Neural progenitor cell (in vitro differentiated cells): ENCODE measurements at regions not wholly inside any gene's neighbourhood (a gene's known extent, or its start where the extent isn't known, plus 50 kb on each side); places are given as distances from the start of the nearest gene placed in this dataset.
"Not testable (repeated sequence)": the region's sequence is repeated elsewhere in the genome, so short reads cannot be mapped to it uniquely, and the experiment has no call there.

Experiments
- DNase-seq: peaks from one replicate; pipeline ENCODE4 v3.0.0-alpha.2; 2016; ENCODE audit warnings: low spot score
- H2AFZ ChIP-seq: fragments of 200-600 bp; sonication (generic); replicated peaks from 2 replicates; pipeline ENCODE4 v1.6.1; 2016; ENCODE audit warnings: antibody characterized with exemption
- H3F3A ChIP-seq: fragments of 200-600 bp; sonication (generic); 2 replicates; pipeline ENCODE4 v1.6.1; 2016; ENCODE audit warnings: antibody characterized with exemption, low read depth
- H3K27ac ChIP-seq: fragments of 200-600 bp; sonication (generic); 2 replicates; pipeline ENCODE4 v1.5.1; 2016; ENCODE audit warnings: mild to moderate bottlenecking
- H3K27me3 ChIP-seq: fragments of 200-600 bp; sonication (generic); 2 replicates; pipeline ENCODE4 v1.6.1; 2016; ENCODE audit warnings: mild to moderate bottlenecking, moderate library complexity
- H3K36me3 ChIP-seq: fragments of 200-600 bp; sonication (generic); 2 replicates; pipeline ENCODE4 v1.5.1; 2016
- H3K4me1 ChIP-seq: fragments of 200-600 bp; sonication (generic); 2 replicates; pipeline ENCODE4 v1.6.1; 2016; ENCODE audit warnings: mixed run types
- H3K4me2 ChIP-seq: fragments of 200-600 bp; sonication (generic); 2 replicates; pipeline ENCODE4 v1.6.1; 2016
- H3K4me3 ChIP-seq: fragments of 200-600 bp; sonication (generic); 2 replicates; pipeline ENCODE4 v1.5.1; 2016
- H3K79me2 ChIP-seq: fragments of 200-600 bp; sonication (generic); 2 replicates; pipeline ENCODE4 v1.6.1; 2016; ENCODE audit warnings: low read depth
- H3K9ac ChIP-seq: fragments of 200-600 bp; sonication (generic); 2 replicates; pipeline ENCODE4 v1.6.1; 2016
- H3K9me3 ChIP-seq: fragments of 200-600 bp; sonication (generic); 2 replicates; pipeline ENCODE4 v1.5.1; 2016; ENCODE audit warnings: low read depth
- H4K20me1 ChIP-seq: fragments of 200-600 bp; sonication (generic); 2 replicates; pipeline ENCODE4 v1.6.1; 2016; ENCODE audit warnings: low read depth
- H3K27ac Mint-ChIP-seq: 3 replicates; pipeline ENCODE4 v1.8.0; 2021; ENCODE audit warnings: mixed read lengths
- H3K27me3 Mint-ChIP-seq: 2 replicates; pipeline ENCODE4 v1.8.0; 2022; ENCODE audit warnings: low read depth, mild to moderate bottlenecking, inconsistent platforms, moderate library complexity, mixed read lengths; ENCODE audit not compliant: insufficient read depth
- H3K36me3 Mint-ChIP-seq: 3 replicates; pipeline ENCODE4 v1.8.0; 2021; ENCODE audit warnings: mixed read lengths
- H3K4me1 Mint-ChIP-seq: 3 replicates; pipeline ENCODE4 v1.8.0; 2021; ENCODE audit warnings: mixed read lengths
- H3K4me3 Mint-ChIP-seq: 3 replicates; pipeline ENCODE4 v1.8.0; 2021; ENCODE audit warnings: mild to moderate bottlenecking, moderate library complexity, mixed read lengths
- H3K9me3 Mint-ChIP-seq: 3 replicates; pipeline ENCODE4 v1.8.0; 2020; ENCODE audit warnings: mixed read lengths
- CTCF ChIP-seq: fragments of 200-600 bp; sonication (generic); IDR thresholded peaks from 2 replicates; pipeline ENCODE4 v1.5.1; 2017; ENCODE audit warnings: antibody characterized with exemption, mild to moderate bottlenecking
- EZH2 ChIP-seq: fragments of 200-600 bp; sonication (generic); IDR thresholded peaks from 2 replicates; pipeline ENCODE4 v1.6.1; 2017; ENCODE audit warnings: antibody characterized with exemption, mild to moderate bottlenecking, moderate library complexity
- EZH2phosphoT487 ChIP-seq: fragments of 200-600 bp; sonication (generic); IDR thresholded peaks from 2 replicates; pipeline ENCODE4 v1.6.1; 2017; ENCODE audit warnings: antibody characterized with exemption

- Histone ChIP-seq H3K27ac (no peak overlapping the region), H3K79me2 (peaks cover 9% of the 10 kb centered on the region), H3K27me3 (no peaks in the 10 kb centered on the region), H3F3A (peaks cover 34% of the 10 kb centered on the region), H4K20me1 (no peaks in the 10 kb centered on the region), H3K4me3 (no peak overlapping the region), H3K9me3 (no peaks in the 10 kb centered on the region), H3K4me2 (no peak overlapping the region), H3K9ac (no peak overlapping the region), H2AFZ (no peak overlapping the region), H3K36me3 (no peaks in the 10 kb centered on the region), H3K4me1 (peaks cover 26% of the 10 kb centered on the region)
- H3K4me3 Mint-ChIP-seq: no peak overlapping the region
- H3K27me3 Mint-ChIP-seq: peaks cover 7% of the 10 kb centered on the region
- no peak for DNase-seq
- no peaks in the 10 kb centered on the region for H3K36me3 Mint-ChIP-seq
- no peaks in the 10 kb centered on the region for H3K9me3 Mint-ChIP-seq
- TF ChIP-seq EZH2phosphoT487 (no peak), CTCF (no peak), EZH2 (no peak)
- H3K27ac Mint-ChIP-seq: peak overlapping the region; percentile 39
- peaks cover 15% of the 10 kb centered on the region for H3K4me1 Mint-ChIP-seq
Measured at GRCh38 chr6:26276841-26277648, 88.0 kb upstream of the BTN3A2 start.

- H3F3A ChIP-seq: peaks cover 23% of the 10 kb centered on the region
- peaks cover 5% of the 10 kb centered on the region for H3K27me3 Mint-ChIP-seq
- no peak overlapping the region for H3K4me3 ChIP-seq
- H3K36me3 Mint-ChIP-seq: no peaks in the 10 kb centered on the region
- H3K4me3 Mint-ChIP-seq: no peak overlapping the region
- H3K36me3 ChIP-seq: no peaks in the 10 kb centered on the region
- no peak overlapping the region for H3K4me2 ChIP-seq
- no peak overlapping the region for H3K9ac ChIP-seq
- TF ChIP-seq CTCF (no peak), EZH2 (no peak), EZH2phosphoT487 (no peak)
- H3K9me3 Mint-ChIP-seq: no peaks in the 10 kb centered on the region
- H3K27me3 ChIP-seq: no peaks in the 10 kb centered on the region
- peaks cover 4% of the 10 kb centered on the region for H3K79me2 ChIP-seq
- no peak overlapping the region for H3K27ac Mint-ChIP-seq
- H3K27ac ChIP-seq: no peak overlapping the region
- DNase-seq: no peak
- peaks cover 23% of the 10 kb centered on the region for H3K4me1 Mint-ChIP-seq
- H4K20me1 ChIP-seq: no peaks in the 10 kb centered on the region
- no peak overlapping the region for H2AFZ ChIP-seq
- H3K9me3 ChIP-seq: no peaks in the 10 kb centered on the region
- H3K4me1 ChIP-seq: peaks cover 26% of the 10 kb centered on the region
Measured at GRCh38 chr6:26278536-26278935, 86.5 kb upstream of the BTN3A2 start.

- peaks cover 29% of the 10 kb centered on the region for H3K4me1 Mint-ChIP-seq
- not testable (repeated sequence) for H3K9me3 ChIP-seq, H3K9me3 Mint-ChIP-seq, H3K4me2 ChIP-seq, H3K27me3 ChIP-seq, H3K27me3 Mint-ChIP-seq, H4K20me1 ChIP-seq, H3K27ac Mint-ChIP-seq, H3K4me3 ChIP-seq, H2AFZ ChIP-seq, H3K36me3 Mint-ChIP-seq, H3K27ac ChIP-seq, H3K9ac ChIP-seq, H3K36me3 ChIP-seq, H3K4me3 Mint-ChIP-seq, DNase-seq
- Histone ChIP-seq H3K4me1 (peaks cover 23% of the 10 kb centered on the region), H3K79me2 (peaks cover 13% of the 10 kb centered on the region), H3F3A (peaks cover 27% of the 10 kb centered on the region)
Measured at GRCh38 chr6:26279371-26279770, 85.6 kb upstream of the BTN3A2 start.

- Mint-ChIP-seq H3K4me1 (peaks cover 34% of the 10 kb centered on the region), H3K27ac (peak overlapping the region; percentile 53), H3K4me3 (peak overlapping the region; percentile 33), H3K27me3 (peaks cover 5% of the 10 kb centered on the region), H3K9me3 (no peaks in the 10 kb centered on the region), H3K36me3 (no peaks in the 10 kb centered on the region)
- Histone ChIP-seq H3K27me3 (no peaks in the 10 kb centered on the region), H3K4me1 (peaks cover 12% of the 10 kb centered on the region), H4K20me1 (no peaks in the 10 kb centered on the region), H3K9me3 (no peaks in the 10 kb centered on the region), H3K36me3 (no peaks in the 10 kb centered on the region), H3K79me2 (peaks cover 19% of the 10 kb centered on the region), H3K4me3 (no peak overlapping the region), H3K9ac (no peak overlapping the region), H3K4me2 (no peak overlapping the region), H3F3A (peaks cover 26% of the 10 kb centered on the region), H3K27ac (no peak overlapping the region), H2AFZ (no peak overlapping the region)
- TF ChIP-seq EZH2phosphoT487 (no peak), EZH2 (no peak), CTCF (no peak)
- DNase-seq: no peak
Measured at GRCh38 chr6:26280407-26280806, 84.6 kb upstream of the BTN3A2 start.
